Endothelial cell (in vitro differentiated cells): ENCODE measurements at regions not wholly inside any gene's neighbourhood (a gene's known extent, or its start where the extent isn't known, plus 50 kb on each side); places are given as distances from the start of the nearest gene placed in this dataset.

ENCODE experiments used
- DNase-seq: peaks from one replicate; pipeline ENCODE4 v3.0.0; 2021; ENCODE audit warnings: low spot score
- H3K27ac Mint-ChIP-seq: one replicate; pipeline ENCODE4 v1.8.0; 2021; ENCODE audit warnings: mixed read lengths, inconsistent platforms; ENCODE audit not compliant: unreplicated experiment
- H3K27me3 Mint-ChIP-seq: one replicate; pipeline ENCODE4 v1.8.0; 2021; ENCODE audit warnings: mild to moderate bottlenecking, moderate library complexity, mixed read lengths, inconsistent platforms; ENCODE audit not compliant: unreplicated experiment
- H3K36me3 Mint-ChIP-seq: one replicate; pipeline ENCODE4 v1.8.0; 2021; ENCODE audit warnings: mild to moderate bottlenecking, low read depth, mixed read lengths, inconsistent platforms; ENCODE audit not compliant: unreplicated experiment
- H3K4me1 Mint-ChIP-seq: one replicate; pipeline ENCODE4 v1.8.0; 2021; ENCODE audit warnings: mild to moderate bottlenecking, mixed read lengths, inconsistent platforms; ENCODE audit not compliant: unreplicated experiment
- H3K4me3 Mint-ChIP-seq: one replicate; pipeline ENCODE4 v1.8.0; 2021; ENCODE audit warnings: mild to moderate bottlenecking, mixed read lengths, inconsistent platforms; ENCODE audit not compliant: unreplicated experiment
- H3K9me3 Mint-ChIP-seq: one replicate; pipeline ENCODE4 v1.8.0; 2021; ENCODE audit warnings: mixed read lengths, inconsistent platforms; ENCODE audit not compliant: unreplicated experiment
- CTCF ChIP-seq: fragments of 200-600 bp; sonication (generic); IDR thresholded peaks from one replicate; pipeline ENCODE4 v1.5.0; 2021; ENCODE audit warnings: antibody characterized with exemption; ENCODE audit not compliant: unreplicated experiment

- Mint-ChIP-seq H3K9me3 (no peaks in the 10 kb centered on the region), H3K4me3 (no peak overlapping the region), H3K4me1 (no peaks in the 10 kb centered on the region), H3K36me3 (no peaks in the 10 kb centered on the region), H3K27me3 (peaks cover 3% of the 10 kb centered on the region), H3K27ac (no peak overlapping the region)
- DNase-seq, result no peak
- no peak for TF ChIP-seq CTCF
Observed at GRCh38 chr2:146771531-146771930, 1073.3 kb upstream of the ACVR2A start.

GRCh38 chr2:146764301-146764700, 1080.5 kb upstream of the ACVR2A start:
- Mint-ChIP-seq H3K36me3 (no peaks in the 10 kb centered on the region), H3K9me3 (no peaks in the 10 kb centered on the region), H3K4me1 (no peaks in the 10 kb centered on the region), H3K27me3 (peaks cover 3% of the 10 kb centered on the region), H3K27ac (no peak overlapping the region), H3K4me3 (no peak overlapping the region)
- no peak for TF ChIP-seq CTCF
- no peak for DNase-seq

GRCh38 chr2:146762786-146763185, 1082.0 kb upstream of the ACVR2A start:
- no peak overlapping the region for H3K4me3 Mint-ChIP-seq

GRCh38 chr2:146754606-146755005, 1090.2 kb upstream of the ACVR2A start:
- Mint-ChIP-seq H3K27me3 (no peaks in the 10 kb centered on the region), H3K27ac (no peak overlapping the region), H3K4me1 (no peaks in the 10 kb centered on the region), H3K9me3 (no peaks in the 10 kb centered on the region), H3K4me3 (no peak overlapping the region), H3K36me3 (no peaks in the 10 kb centered on the region)
- no peak for TF ChIP-seq CTCF
- DNase-seq, result no peak

More at GRCh38 chr2:146762786-146763185, 1082.0 kb upstream of the ACVR2A start:
- Mint-ChIP-seq H3K27me3 (no peaks in the 10 kb centered on the region), H3K4me1 (no peaks in the 10 kb centered on the region), H3K36me3 (no peaks in the 10 kb centered on the region), H3K9me3 (no peaks in the 10 kb centered on the region), H3K27ac (no peak overlapping the region)
- TF ChIP-seq CTCF, result no peak
- DNase-seq, result no peak

- Mint-ChIP-seq H3K27me3 (no peaks in the 10 kb centered on the region), H3K36me3 (no peaks in the 10 kb centered on the region), H3K9me3 (no peaks in the 10 kb centered on the region), H3K4me3 (no peak overlapping the region), H3K27ac (no peak overlapping the region), H3K4me1 (no peaks in the 10 kb centered on the region)
- DNase-seq, result no peak
- no peak for TF ChIP-seq CTCF
Observed at GRCh38 chr2:146748046-146748445, 1096.8 kb upstream of the ACVR2A start.
